Mononuclear cell (primary cell): ENCODE measurements at regions not wholly inside any gene's neighbourhood (a gene's known extent, or its start where the extent isn't known, plus 50 kb on each side); places are given as distances from the start of the nearest gene placed in this dataset.
A peak's percentile ranks its signal among the peaks of the same experiment; 100 is the strongest.

Experiments used
- H3K27me3 ChIP-seq: 2 replicates; pipeline ENCODE4 v1.6.0; 2011; ENCODE audit warnings: low read length, control low read depth; ENCODE audit not compliant: insufficient read depth
- H3K4me1 ChIP-seq: 2 replicates; pipeline ENCODE4 v1.5.1; 2011; ENCODE audit warnings: mild to moderate bottlenecking, low read length, control low read depth; ENCODE audit not compliant: insufficient read depth
- H3K4me3 ChIP-seq: 2 replicates; pipeline ENCODE4 v1.5.1; 2011; ENCODE audit warnings: mild to moderate bottlenecking, low read length, moderate library complexity
- H3K9me3 ChIP-seq: 2 replicates; pipeline ENCODE4 v1.5.1; 2011; ENCODE audit warnings: low read depth, mild to moderate bottlenecking, control low read depth, low read length

DNA sequence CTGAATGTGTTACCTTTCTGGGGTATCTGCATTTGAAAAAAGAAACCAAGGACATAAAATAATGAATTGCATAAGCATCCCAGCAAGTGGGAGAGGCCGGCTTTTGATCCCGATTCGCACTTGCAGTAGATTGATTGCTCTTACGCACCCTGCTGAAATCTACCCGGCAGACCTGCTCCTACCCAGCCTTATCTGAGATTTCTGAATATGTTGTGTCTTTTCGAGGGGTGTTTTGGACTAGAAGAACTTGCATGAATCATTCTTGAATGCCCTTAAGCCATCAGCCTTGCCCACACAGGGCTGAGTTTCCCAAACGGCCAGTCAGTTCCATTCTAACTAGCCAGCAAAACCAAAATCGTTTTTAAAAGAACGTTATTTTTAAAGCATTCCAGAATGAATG is 174.4 kb upstream of the BCOR start:
- no peaks in the 10 kb centered on the region for H3K27me3 ChIP-seq
- no peaks in the 10 kb centered on the region for H3K9me3 ChIP-seq
- no peak overlapping the region for H3K4me3 ChIP-seq
- peaks cover 27% of the 10 kb centered on the region for H3K4me1 ChIP-seq

- H3K4me1 ChIP-seq, result peaks cover 35% of the 10 kb centered on the region
- H3K4me3 ChIP-seq, result no peak overlapping the region
- no peaks in the 10 kb centered on the region for H3K9me3 ChIP-seq
- H3K27me3 ChIP-seq, result no peaks in the 10 kb centered on the region
These were observed 170.4 kb upstream of the BCOR start for GRCh38 chrX:40268188-40268520.

DNA sequence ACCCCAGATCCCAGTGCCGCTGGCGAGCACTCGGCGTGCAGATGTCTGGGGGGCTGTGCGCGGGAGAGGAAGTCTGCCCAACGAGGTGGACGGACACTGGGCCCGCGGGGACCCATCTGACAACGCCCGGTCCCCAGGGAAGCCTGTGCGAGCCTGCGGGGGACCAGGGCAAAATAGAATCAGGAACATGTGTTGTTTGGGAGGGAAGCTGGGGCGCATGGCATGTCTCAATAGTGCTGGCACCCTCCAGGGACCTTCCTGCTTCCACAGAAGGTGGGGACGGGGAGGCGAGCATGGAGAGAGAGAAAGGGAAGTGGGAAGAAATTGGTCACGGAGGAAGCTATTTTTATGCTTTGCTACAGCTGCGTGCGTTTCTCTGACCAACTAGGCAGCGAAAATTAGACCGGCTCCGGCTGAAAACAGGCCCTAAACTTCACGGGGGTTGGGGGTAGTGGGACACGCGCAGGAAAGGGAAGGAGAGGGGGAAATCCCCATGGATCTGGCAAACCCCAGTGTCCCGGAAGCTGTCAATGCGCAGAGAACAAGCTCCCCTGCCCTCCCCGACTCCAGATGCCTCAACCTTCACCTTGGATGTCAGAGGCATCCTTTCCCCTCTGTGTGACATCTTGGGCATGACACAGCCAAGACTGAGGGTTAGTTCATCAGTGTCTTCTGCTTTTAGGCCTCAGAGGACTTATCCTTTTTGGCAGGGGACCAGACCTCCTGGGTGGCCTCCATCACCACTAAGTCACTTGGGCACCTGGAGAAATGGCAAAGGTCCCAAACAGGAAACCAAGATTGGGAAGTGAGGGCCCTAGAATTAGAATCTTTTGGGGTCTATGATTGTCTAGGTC is 169.8 kb upstream of the BCOR start:
- Histone ChIP-seq H3K4me1 (peaks cover 29% of the 10 kb centered on the region), H3K9me3 (no peaks in the 10 kb centered on the region), H3K27me3 (no peaks in the 10 kb centered on the region), H3K4me3 (peak overlapping the region; percentile 31)

GRCh38 chrX:40266490-40267333 is 169.0 kb upstream of the BCOR start:
- H3K4me3 ChIP-seq, result peak overlapping the region; percentile 31
- H3K4me1 ChIP-seq, result peaks cover 29% of the 10 kb centered on the region
- no peaks in the 10 kb centered on the region for H3K9me3 ChIP-seq
- no peaks in the 10 kb centered on the region for H3K27me3 ChIP-seq

DNA sequence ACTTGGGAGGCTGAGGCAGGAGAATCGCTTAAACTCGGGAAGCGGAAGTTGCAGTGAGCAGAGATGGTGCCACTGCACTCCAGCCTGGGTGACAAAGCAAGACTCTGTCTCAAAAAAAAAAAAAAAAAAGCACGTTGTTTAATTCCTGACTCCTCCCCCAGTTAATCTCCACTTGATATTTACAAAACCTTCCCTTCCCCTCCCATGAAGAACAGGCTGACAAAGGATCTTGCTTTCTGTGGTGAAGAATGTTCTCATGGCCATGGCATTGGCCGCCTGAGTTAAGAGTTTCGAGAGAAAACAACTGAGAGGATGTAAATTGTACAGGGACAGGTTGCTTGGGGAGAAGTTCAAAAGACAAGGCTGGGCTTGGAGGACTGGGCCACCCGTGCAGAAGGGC is 168.2 kb upstream of the BCOR start:
- Histone ChIP-seq H3K27me3 (no peaks in the 10 kb centered on the region), H3K9me3 (no peaks in the 10 kb centered on the region), H3K4me1 (peaks cover 29% of the 10 kb centered on the region), H3K4me3 (no peak overlapping the region)

- H3K4me1 ChIP-seq, result peaks cover 22% of the 10 kb centered on the region
- H3K27me3 ChIP-seq, result no peaks in the 10 kb centered on the region
- no peak overlapping the region for H3K4me3 ChIP-seq
- H3K9me3 ChIP-seq, result no peaks in the 10 kb centered on the region
These were observed 165.3 kb upstream of the BCOR start for GRCh38 chrX:40263014-40263560.

- H3K4me3 ChIP-seq, result no peak overlapping the region
- H3K4me1 ChIP-seq, result peaks cover 15% of the 10 kb centered on the region
- no peaks in the 10 kb centered on the region for H3K27me3 ChIP-seq
- no peaks in the 10 kb centered on the region for H3K9me3 ChIP-seq
These were observed 164.6 kb upstream of the BCOR start for GRCh38 chrX:40262157-40263013.

- no peaks in the 10 kb centered on the region for H3K27me3 ChIP-seq
- no peaks in the 10 kb centered on the region for H3K9me3 ChIP-seq
- peaks cover 9% of the 10 kb centered on the region for H3K4me1 ChIP-seq
- H3K4me3 ChIP-seq, result no peak overlapping the region
These were observed 164.0 kb upstream of the BCOR start for GRCh38 chrX:40261833-40262156.

DNA sequence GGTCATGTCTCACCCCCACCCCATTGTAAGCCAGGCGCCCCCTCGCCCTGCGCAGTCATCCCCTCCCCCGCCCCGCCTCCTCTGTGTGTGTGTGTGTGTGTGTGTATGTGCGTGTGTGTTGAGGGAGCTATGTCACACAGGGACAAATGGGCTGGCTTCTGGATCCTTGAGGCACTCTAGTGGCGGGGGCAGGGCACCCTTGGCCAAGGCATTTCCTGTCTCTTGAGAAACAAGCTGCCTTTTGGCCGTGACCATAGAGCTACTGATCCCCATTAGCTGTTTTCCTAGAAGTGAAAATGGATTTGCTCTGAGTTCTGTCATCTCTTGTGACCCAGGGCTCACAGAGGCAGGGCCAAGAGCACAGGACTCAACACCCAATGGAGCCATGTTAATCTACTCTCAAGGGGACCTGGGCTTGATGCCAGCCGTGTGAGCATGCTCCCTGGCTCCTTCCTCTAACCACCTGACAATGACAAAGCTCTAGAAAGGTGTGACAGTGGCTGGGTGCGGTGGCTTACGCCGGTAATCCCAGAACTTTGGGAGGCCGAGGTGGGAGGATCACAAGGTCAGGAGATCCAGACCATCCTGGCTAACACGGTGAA is 162.5 kb upstream of the BCOR start:
- H3K27me3 ChIP-seq, result no peaks in the 10 kb centered on the region
- no peaks in the 10 kb centered on the region for H3K4me1 ChIP-seq
- H3K4me3 ChIP-seq, result no peak overlapping the region
- no peaks in the 10 kb centered on the region for H3K9me3 ChIP-seq

- H3K27me3 ChIP-seq, result no peaks in the 10 kb centered on the region
- no peaks in the 10 kb centered on the region for H3K4me1 ChIP-seq
- no peaks in the 10 kb centered on the region for H3K9me3 ChIP-seq
- H3K4me3 ChIP-seq, result no peak overlapping the region
These were observed 161.2 kb upstream of the BCOR start for GRCh38 chrX:40258909-40259308.

DNA sequence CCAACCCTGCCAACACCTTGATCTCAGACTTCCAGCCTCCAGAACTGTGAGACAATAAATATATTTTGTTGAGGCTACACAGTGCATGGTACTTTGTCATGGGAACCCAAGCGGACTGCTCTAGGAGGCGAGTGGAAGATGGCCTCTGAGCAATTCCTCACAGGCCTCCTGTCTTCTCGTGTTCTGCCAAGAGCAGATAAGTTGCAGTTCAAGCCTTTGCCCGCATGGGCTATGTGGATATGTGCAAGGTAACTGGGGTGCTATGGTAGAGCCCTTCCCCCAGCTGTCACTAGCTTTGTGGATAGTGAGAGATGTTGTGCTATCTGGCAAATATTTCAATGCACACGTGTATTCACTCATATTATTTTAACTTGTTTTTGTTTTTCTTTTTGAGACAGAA is 156.0 kb upstream of the BCOR start:
- Histone ChIP-seq H3K4me3 (no peak overlapping the region), H3K27me3 (no peaks in the 10 kb centered on the region), H3K9me3 (no peaks in the 10 kb centered on the region), H3K4me1 (no peaks in the 10 kb centered on the region)

DNA sequence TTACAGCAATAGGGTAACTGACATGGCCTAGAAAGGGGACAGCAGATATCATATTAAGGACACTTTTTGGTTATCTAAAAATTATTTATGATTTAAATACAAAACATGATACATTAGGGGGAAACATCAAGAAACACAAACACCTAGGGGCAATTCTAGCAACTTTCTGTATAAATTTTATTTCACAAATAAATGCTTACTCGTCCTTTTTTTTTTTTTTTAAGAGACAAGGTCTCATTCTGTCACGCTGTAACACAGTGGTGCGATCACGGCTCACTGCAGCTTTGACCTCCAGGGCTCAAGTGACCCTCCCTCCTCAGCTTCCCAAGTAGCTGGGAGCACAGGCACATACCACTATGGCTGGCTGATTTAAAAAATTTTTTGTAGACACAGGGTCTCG is 151.8 kb upstream of the BCOR start:
- Histone ChIP-seq H3K4me3 (no peak overlapping the region), H3K4me1 (no peaks in the 10 kb centered on the region), H3K27me3 (no peaks in the 10 kb centered on the region), H3K9me3 (no peaks in the 10 kb centered on the region)

- H3K27me3 ChIP-seq, result no peaks in the 10 kb centered on the region
- H3K4me1 ChIP-seq, result no peaks in the 10 kb centered on the region
These were observed 151.1 kb upstream of the BCOR start for GRCh38 chrX:40248822-40249221.

GRCh38 chrX:40247848-40248622 is 150.3 kb upstream of the BCOR start:
- Histone ChIP-seq H3K9me3 (no peaks in the 10 kb centered on the region), H3K4me1 (no peaks in the 10 kb centered on the region), H3K27me3 (no peaks in the 10 kb centered on the region), H3K4me3 (no peak overlapping the region)

More at GRCh38 chrX:40248822-40249221, 151.1 kb upstream of the BCOR start:
- H3K4me3 ChIP-seq, result no peak overlapping the region
- H3K9me3 ChIP-seq, result no peaks in the 10 kb centered on the region
